ENCODE measurements at regions not wholly inside any gene's neighbourhood (a gene's known extent, or its start where the extent isn't known, plus 50 kb on each side); places are given as distances from the start of the nearest gene placed in this dataset.
A peak's percentile ranks its signal among the peaks of the same experiment; 100 is the strongest.

DNA sequence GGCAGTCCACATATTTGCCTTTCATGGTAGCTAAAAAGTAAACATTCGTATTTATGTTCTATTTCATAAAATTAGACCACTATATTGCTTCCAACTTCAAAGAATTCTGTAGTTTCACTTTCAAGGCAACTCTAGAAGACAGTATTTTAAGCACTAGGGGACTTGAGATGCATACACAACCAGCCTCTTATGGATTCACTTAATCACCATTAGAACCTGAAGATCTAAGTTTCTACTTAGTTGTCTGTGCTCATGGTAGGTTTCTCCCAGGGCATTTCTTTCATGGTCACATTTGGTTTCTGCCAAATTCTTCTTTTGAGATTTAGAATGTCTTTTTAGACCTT is 209.9 kb upstream of the HCCS start:
- Histone ChIP-seq H2BK5ac (ENCODE audit: low read depth, low read length, poor library complexity, severe bottlenecking) (peak overlapping the region; percentile 65), H3K4me1 (ENCODE audit: control insufficient read depth, insufficient read depth, low read length) (peaks cover 4% of the 10 kb centered on the region; the same call in 1 of the 2 replicates), H2AK9ac (replicated peaks; ENCODE audit: low read depth, low read length, poor library complexity) (no peak overlapping the region), H3K56ac (ENCODE audit: extremely low read depth, insufficient read depth, low read length) (no peak overlapping the region), H4K20me1 (ENCODE audit: insufficient read depth, low read length) (no peaks in the 10 kb centered on the region), H3K23ac (ENCODE audit: low read depth, low read length) (no peak overlapping the region), H3K27me3 (ENCODE audit: control insufficient read depth, insufficient read depth, low read length) (no peaks in the 10 kb centered on the region), H3K18ac (ENCODE audit: low read depth, low read length) (no peak overlapping the region), H2AK5ac (ENCODE audit: low read depth, low read length) (no peak overlapping the region), H4K5ac (ENCODE audit: low read depth, low read length) (no peak overlapping the region), H2BK20ac (ENCODE audit: low read depth, low read length) (no peak overlapping the region), H2BK15ac (ENCODE audit: low read depth, low read length) (peak overlapping the region; percentile 18; the same call in 1 of the 3 replicates), H3K9ac (ENCODE audit: low read depth, low read length) (no peak overlapping the region), H2AFZ (replicated peaks; ENCODE audit: low read length, poor library complexity) (no peak overlapping the region), H2BK120ac (ENCODE audit: low read depth, low read length) (0 out of 2 replicates have a peak overlapping the region, but pooled peaks have one; percentile 7), H3K27ac (ENCODE audit: insufficient read depth, low read length) (no peak overlapping the region; the same call in 1 of the 2 replicates), H3K36me3 (ENCODE audit: control insufficient read depth, insufficient read depth, low read length) (no peaks in the 10 kb centered on the region), H3K9me3 (ENCODE audit: control insufficient read depth, insufficient read depth, low read length) (no peaks in the 10 kb centered on the region), H3K9me1 (ENCODE audit: insufficient read depth, low read length) (no peaks in the 10 kb centered on the region), H3K4me2 (ENCODE audit: low read depth, low read length) (peak overlapping the region; percentile 71; the same call in 1 of the 2 replicates), H3K79me1 (ENCODE audit: low read depth in 1 of 2, low read length in 2 of 2) (no peaks in the 10 kb centered on the region), H4K8ac (ENCODE audit: low read depth in 2 of 2, low read length in 2 of 2) (no peak overlapping the region), H3K14ac (replicated peaks; ENCODE audit: low read depth, low read length) (no peak overlapping the region), H3K4ac (ENCODE audit: low read depth, low read length) (no peak overlapping the region), H4K91ac (ENCODE audit: insufficient read depth, low read depth, low read length) (no peak overlapping the region), H3K4me3 (ENCODE audit: insufficient read depth, low read depth, low read length) (no peak overlapping the region)
- no CpG with 5 or more reads among the region's 1 CpG for WGBS, 2 experiments (ENCODE audit: extremely low coverage in 2 of 2, insufficient read length in 1 of 2)
- ChIA-PET CTCF (no interaction called here), POLR2A (ENCODE audit: unreplicated experiment) (no interaction called here)
- BruUV-seq (replicated peaks): no TSS peak
- dilution Hi-C loops (cut with HindIII; ENCODE audit: low sequenced_read_pairs, unreplicated experiment) (no loop called here), in situ Hi-C loops (cut with MboI; ENCODE audit: low sequenced_read_pairs) (no loop called here), intact Hi-C loops (cut with micrococcal nuclease) (no loop called here)
- TF ChIP-seq, protein P1, sequence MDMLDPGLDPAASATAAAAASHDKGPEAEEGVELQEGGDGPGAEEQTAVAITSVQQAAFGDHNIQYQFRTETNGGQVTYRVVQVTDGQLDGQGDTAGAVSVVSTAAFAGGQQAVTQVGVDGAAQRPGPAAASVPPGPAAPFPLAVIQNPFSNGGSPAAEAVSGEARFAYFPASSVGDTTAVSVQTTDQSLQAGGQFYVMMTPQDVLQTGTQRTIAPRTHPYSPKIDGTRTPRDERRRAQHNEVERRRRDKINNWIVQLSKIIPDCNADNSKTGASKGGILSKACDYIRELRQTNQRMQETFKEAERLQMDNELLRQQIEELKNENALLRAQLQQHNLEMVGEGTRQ (IDR thresholded peaks at IDR 0.05; ENCODE audit: low read depth, low read length): no peak
- TF ChIP-seq BHLHE40 (IDR thresholded peaks at IDR 0.05; ENCODE audit: low read depth, low read length) (no peak), FOS (IDR thresholded peaks at IDR 0.05; ENCODE audit: low read depth, low read length) (no peak), MXI1 (IDR thresholded peaks at IDR 0.05; ENCODE audit: borderline replicate concordance, low read depth, low read length) (no peak), POLR2A (IDR thresholded peaks at IDR 0.05; ENCODE audit: low read depth, low read length) (no peak), MAZ (IDR thresholded peaks at IDR 0.05; ENCODE audit: borderline replicate concordance, low read depth, low read length) (no peak), NFE2L2 (IDR thresholded peaks at IDR 0.05; ENCODE audit: low read depth, low read length) (no peak), RAD21 (IDR thresholded peaks at IDR 0.05; ENCODE audit: low read length) (no peak), RCOR1 (IDR thresholded peaks at IDR 0.05; ENCODE audit: insufficient replicate concordance, low read length) (no peak), RFX5 (IDR thresholded peaks at IDR 0.05; ENCODE audit: low read depth, low read length) (no peak)
- TF ChIP-seq, protein P2, sequence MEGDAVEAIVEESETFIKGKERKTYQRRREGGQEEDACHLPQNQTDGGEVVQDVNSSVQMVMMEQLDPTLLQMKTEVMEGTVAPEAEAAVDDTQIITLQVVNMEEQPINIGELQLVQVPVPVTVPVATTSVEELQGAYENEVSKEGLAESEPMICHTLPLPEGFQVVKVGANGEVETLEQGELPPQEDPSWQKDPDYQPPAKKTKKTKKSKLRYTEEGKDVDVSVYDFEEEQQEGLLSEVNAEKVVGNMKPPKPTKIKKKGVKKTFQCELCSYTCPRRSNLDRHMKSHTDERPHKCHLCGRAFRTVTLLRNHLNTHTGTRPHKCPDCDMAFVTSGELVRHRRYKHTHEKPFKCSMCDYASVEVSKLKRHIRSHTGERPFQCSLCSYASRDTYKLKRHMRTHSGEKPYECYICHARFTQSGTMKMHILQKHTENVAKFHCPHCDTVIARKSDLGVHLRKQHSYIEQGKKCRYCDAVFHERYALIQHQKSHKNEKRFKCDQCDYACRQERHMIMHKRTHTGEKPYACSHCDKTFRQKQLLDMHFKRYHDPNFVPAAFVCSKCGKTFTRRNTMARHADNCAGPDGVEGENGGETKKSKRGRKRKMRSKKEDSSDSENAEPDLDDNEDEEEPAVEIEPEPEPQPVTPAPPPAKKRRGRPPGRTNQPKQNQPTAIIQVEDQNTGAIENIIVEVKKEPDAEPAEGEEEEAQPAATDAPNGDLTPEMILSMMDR (conservative IDR thresholded peaks at IDR 0.05; ENCODE audit: low read depth, low read length): no peak
- TF ChIP-seq, protein P3, sequence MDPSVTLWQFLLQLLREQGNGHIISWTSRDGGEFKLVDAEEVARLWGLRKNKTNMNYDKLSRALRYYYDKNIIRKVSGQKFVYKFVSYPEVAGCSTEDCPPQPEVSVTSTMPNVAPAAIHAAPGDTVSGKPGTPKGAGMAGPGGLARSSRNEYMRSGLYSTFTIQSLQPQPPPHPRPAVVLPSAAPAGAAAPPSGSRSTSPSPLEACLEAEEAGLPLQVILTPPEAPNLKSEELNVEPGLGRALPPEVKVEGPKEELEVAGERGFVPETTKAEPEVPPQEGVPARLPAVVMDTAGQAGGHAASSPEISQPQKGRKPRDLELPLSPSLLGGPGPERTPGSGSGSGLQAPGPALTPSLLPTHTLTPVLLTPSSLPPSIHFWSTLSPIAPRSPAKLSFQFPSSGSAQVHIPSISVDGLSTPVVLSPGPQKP (IDR thresholded peaks at IDR 0.05; ENCODE audit: borderline replicate concordance, low read depth, low read length): no peak
- ATAC-seq (ENCODE audit: low read depth): no peak
- DNase-seq: peak; percentile 7
